HG03342 (cell line): ENCODE measurements at regions not wholly inside any gene's neighbourhood (a gene's known extent, or its start where the extent isn't known, plus 50 kb on each side); places are given as distances from the start of the nearest gene placed in this dataset.
"Not testable (repeated sequence)": the region's sequence is repeated elsewhere in the genome, so short reads cannot be mapped to it uniquely, and the experiment has no call there.

Experiments
- ATAC-seq: cut with Tn5 transposase; IDR thresholded peaks from one replicate; pipeline ENCODE4 v1.9.1; 2021; ENCODE audit warnings: mild to moderate bottlenecking, moderate library complexity; ENCODE audit not compliant: unreplicated experiment

DNA sequence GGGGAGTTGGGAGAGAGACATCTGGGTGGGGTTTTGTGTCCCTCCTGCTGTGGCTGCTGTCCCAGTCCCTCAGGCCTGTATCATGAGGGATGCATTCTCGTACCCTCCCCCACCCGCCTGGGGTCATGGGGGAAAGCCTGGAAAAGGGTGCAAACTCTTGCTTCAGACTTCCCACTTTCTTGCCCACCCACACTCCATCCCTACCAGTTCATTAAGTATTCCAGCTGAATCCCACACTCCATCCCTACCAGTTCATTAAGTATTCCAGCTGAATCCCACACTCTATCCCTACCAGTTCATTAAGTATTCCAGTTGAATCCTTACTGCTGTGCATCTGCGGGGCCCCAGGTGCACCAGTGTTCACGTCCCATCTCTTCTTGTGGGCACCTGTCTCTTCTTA, 116.3 kb downstream of the ACAA2 start:
- no peak for ATAC-seq

DNA sequence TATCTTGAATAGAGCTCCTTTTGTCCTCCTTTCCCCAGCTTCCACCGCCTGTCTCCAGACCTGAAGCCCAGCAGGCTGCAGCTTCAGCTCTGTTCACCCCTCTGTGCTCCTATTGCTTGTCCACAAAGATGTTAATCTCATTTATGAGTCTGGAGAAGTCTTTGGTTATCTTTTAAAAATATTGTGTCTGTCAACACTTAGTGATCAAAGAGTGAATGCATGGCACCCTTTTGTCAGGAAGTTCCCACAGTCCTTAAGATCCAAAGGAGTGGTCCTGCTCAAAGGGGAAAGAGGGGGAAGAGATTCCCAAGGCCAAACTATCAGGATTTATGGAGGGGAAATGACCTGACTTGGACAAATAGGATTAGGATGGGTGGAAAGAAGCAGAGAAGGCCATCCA, 118.9 kb downstream of the ACAA2 start:
- ATAC-seq = no peak

DNA sequence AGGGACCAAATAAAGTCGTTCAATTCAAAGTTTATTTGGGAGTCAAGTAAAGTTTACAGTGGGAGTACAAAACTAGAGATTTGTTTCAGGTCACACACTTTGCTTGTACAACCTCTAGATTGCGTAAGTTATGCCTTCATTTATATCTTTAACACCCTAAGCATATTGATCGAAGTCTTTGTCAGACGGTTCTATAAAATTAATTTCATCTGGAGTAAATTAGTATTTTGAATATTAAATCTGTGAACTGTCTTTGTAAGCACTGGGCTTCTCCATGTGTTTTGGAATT, 119.7 kb downstream of the ACAA2 start:
- ATAC-seq = no peak

DNA sequence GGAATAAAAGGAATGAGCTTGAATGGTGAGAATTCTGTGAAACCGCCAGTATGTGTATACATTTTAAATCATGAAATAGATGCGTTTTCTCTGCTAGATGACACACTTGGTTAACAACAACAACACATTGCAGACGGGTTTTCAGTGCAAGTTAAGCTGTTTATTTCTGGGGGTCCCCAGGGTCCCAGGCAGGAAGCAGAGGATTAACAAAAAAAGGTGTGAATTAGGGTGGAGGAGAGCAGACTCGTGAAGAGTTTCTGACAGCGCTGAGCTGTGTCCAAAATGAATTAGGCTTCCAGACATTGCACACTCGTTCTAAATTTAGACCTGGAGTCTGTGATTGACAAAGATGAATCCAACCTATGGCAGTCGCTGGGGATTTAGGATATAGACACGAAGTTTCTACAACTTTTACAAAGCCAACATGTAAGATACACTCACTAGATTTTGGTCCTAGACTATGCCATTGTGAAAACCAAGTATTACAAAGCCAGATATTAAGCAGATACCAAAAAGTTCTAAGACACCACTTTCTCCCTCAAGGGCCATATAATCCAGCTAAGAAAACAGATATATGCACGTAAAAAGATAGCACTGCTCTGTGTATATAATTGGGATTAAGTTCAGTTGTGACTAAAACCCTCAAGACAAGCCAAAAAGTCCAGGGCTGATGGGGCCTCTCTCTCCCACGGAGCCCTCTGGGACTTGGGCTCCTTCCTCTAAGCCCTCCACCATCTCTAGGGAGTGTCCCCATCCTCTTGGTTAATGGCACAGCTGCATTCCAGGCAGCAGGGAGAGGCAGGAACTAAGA, 120.2 kb downstream of the ACAA2 start:
- ATAC-seq = no peak

DNA sequence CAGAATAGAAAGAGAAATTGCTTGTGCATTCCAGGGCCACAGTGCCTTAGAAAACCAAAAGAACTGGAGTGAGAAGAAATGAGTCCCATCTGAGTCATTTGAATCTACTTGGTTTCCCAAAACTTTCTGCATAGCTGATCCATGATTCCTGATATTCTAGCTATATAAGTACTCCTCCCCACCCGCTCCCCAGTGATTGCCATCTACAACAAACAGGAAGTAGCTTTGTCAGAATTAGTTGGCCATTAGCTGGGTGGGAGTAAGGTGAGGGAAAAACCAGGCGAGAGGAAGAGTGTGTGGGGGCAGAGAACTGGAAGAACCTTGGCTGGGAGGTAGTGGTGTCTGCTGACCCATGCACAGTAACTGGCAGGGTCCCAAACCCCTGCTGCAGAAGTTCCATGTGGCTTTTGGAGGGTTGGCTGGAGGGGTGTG, 122.1 kb downstream of the ACAA2 start:
- no peak for ATAC-seq

GRCh38 chr18:49690312-49690711, 123.0 kb downstream of the ACAA2 start:
- ATAC-seq = no peak

DNA sequence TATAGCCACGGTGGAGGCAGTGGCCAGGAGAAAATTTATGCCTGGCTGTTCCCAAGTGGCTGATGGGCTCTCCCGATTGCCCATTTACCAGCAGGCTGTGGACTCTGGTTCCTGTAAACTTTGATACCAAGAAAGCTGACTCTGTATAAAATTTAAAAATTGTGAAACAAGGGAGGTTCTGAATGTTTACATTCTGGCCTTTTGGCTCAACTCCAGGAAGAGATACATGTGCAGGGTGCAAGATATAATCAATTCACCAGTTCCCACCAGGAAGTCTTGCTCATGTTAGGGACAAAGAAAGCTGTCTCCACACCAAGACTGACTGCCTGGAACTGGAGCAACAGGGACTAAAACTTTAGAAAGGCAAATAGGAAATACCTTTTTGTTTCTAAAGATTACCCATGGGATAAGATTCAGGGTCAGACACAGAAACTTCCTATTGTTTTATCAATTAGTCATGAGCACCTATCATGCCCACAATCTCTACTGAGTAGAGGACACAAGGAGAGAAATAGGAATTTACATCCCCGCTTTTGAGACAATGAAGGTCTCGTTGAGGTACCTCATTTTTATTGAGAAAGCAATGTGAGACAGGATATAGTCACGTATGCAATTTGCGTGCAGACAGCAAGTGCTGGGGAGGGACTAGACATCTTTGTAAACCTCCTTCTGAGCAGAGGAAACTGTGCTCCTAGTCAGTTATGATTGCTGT, 123.5 kb downstream of the LIPG start:
- ATAC-seq = no peak

- ATAC-seq = not testable (repeated sequence)
Measured at GRCh38 chr18:49682803-49683190, 120.9 kb downstream of the LIPG start.

DNA sequence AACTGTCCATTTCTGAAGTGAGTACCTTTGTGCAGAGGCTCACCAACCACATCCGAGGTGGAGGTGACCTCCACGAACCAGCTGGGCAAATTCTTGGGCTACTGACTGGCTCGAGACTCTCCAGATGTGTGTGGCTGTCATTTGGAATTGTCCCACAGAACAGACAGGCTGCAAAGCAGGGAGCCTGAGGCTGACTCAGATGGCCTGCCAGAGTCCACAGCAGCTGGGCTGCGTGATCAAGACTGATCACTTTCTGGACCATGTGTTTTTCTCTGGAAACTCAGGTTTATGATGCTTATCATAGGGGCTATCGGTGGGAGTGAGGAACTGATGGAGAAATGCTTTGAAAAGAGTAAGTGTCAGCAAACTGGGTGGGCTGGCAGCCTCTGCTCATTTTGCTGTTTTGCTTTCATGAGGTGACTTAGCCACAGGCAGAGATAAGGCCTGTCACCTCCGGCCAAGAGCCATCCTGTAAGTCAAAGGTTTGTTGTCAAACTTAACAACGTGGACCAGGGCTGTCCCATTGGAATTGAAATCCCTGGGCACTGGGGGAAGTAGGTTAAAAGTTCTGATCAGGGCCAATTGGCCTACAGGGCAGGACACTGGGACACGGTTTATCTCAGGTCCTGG, 120.4 kb downstream of the LIPG start:
- no peak for ATAC-seq

DNA sequence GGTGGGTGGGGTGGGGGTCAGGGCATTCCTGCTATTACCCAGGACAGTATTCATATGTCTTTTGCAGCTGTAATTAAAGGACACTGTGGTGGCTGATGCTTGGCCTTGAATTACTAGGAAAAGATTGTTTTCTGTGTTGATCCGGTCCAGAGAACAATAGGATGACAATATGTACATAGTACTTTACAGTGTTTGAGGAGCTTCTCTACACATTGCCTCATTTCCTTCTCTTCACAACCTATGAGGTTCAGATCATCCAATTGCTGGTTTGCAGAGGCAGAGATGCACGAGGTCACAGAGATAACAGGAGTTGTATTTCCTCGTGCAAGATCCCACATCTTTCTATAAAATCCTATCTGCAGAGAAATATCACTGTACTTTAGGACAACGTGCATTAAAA, 119.5 kb downstream of the LIPG start:
- ATAC-seq = no peak

- ATAC-seq = peak; percentile 20
Measured at GRCh38 chr18:49678440-49678839, 116.6 kb downstream of the LIPG start.

DNA sequence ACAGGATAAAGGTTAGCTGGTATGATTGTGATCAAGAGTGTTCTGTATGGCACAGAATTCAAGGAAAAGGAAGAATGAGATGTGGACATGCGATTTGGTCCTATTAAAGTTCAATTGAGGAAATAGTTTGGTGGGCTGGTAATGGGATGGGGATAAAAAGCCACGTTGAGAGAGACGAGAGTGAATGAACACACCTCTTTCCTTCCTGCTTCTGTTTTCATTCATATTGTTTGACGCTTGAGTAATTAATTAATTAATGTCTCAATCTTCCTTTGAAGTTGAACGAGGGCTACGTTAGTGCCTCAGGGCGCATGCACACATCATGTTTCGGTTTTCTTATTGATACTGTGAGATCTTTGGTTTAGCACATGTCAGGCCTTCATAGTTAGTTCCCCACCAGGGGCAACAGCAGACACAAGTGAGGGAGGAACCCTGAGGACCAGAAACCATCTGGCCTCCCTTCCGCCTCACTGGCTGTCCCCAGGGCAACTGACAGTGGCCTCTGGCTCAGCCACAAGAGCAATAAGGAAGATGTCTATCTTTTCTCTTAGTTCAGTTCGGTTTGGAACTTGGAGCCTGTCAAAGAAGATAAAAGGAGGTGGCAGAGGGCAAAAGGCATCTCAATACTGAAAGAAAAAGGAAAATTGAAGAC, 116.0 kb downstream of the LIPG start:
- ATAC-seq = peak; percentile 88

- ATAC-seq = no peak
Measured at GRCh38 chr18:49677081-49677480, 115.2 kb downstream of the LIPG start.

- ATAC-seq = no peak
Measured at GRCh38 chr18:49673281-49673680, 111.4 kb downstream of the LIPG start.

DNA sequence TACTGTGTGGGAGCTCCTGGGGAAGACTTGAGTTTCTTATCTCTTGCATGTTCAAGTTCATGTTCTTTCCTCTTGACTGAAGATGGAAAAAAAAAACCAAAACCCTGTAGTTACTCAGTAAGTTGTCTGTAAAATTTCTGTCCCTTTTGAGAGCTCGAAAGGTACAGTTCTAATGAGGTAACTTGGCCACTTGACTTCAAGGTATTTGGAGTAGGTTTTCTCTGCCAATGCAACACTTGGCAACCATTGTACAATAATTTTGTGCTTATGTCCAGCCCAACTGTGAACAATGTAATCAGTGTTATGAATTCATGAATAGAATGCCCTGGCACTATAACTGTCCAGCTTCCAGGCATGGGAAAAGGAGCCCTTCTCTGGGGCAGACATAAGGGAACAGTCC, 111.0 kb downstream of the LIPG start:
- no peak for ATAC-seq

DNA sequence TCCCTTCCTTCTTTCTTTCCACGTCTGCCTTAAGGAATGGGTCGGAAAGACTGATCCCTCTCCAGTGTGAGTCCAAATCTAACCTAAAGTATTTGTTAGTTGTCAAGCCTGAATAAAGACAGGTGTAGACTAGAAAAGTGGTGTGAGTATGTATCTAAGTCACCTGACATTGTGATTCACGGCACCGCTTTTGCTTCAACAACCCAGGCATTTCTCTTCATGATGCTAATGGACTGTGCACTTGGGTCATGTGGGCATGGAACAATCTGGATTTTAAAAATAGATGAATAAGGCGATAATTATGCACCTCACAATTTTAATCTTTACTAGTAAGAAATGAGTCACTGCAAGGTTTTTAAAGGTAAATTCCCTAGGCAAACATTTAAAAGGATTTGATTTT, 107.5 kb downstream of the LIPG start:
- no peak for ATAC-seq

DNA sequence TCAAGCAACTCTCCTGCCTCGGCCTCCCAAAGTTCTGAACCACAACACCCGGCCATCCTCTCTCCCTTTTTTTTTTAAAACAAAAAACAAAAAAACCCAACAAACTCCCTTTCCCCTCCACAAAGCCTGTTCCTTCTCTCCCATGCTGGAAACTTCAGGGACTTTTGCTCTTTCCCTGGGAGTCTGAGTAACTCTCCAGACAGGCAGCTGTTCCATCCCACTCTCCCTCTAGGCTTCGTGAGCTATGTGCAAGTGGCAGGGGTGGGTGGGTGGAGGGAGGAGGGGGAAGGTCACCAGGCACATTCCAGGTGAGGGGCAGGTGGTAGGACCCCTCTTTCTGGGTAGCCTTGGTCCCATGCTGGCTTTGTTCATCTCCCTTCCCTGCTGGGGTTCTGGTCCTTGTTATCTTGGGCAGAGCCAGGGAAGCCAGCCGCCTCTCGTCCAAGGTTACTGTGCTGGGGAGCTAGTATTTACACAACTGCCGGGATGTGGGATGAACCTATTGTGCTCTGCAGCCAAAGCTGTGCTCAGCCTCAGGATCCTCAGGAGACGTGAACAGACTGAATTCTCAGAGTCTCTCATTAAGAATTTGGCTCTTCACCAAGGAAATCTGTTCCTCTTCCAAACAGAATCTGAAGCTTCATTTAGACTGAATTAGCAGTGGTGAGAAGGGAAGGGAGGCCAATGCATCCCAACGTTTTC, 106.9 kb downstream of the LIPG start:
- ATAC-seq = no peak

DNA sequence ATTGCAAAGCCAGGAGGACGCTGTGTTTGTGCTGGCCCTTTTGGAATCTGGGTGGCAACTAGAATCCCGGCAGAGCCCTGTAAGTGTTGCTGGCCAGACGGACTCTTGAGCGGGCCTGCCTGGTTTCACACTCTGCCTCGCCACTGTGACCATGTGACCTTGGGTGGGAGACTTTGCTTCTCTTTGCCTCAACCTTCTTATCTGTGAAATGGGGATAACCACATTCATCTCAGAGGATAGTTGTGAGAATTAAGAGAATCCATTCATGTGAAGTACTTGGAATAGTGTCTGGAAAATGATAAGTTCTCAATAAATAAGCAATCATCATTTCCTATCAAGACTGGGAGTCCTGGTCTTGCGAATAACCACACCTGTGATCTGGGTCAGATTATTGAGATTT, 105.6 kb downstream of the LIPG start:
- ATAC-seq = no peak

DNA sequence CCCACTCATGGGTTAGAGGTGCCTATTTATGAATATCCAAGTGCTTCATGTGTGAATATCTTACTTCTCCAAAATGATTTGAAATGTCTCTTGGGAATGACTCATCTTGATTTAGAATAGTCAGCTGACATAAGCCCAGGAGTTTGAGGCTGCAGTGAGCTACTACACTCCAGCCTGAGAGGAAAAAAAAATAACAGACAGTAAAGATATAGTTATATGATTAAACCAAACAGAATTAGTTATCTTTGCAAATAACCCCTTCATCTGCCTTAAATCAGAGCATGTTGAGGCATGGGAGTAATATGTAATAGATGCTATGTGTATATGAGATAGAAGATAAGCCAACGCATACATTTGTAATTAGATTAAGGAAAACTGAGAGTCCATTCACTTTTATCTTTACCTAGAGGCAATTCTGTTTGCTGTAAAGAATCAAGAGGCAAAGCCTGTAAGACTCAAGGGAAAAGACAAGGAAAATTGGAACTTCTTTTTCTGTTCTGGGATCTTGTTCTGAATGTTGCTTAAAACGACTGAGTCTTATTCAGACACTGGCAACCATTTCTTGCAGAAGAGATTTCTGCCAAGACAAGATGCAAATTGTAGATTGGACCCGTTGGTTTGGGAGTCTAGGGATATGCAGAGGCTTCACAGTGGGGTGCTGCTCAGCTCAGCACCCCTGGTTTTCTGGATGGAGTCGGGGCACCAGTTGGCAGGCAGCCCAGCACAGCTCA, 104.4 kb downstream of the LIPG start:
- no peak for ATAC-seq
